Smooth muscle cell (in vitro differentiated cells): ENCODE measurements at regions not wholly inside any gene's neighbourhood (a gene's known extent, or its start where the extent isn't known, plus 50 kb on each side); places are given as distances from the start of the nearest gene placed in this dataset.

Experiments
- DNase-seq: peaks from one replicate; lab custom pipeline; 2025; ENCODE audit not compliant: unreplicated experiment; lab: John Stamatoyannopoulos, UW
- H2AFZ ChIP-seq: fragments of 200-600 bp; sonication (generic); 2 replicates; pipeline ENCODE4 v1.6.0; 2016; ENCODE audit warnings: antibody characterized with exemption, low read depth, mild to moderate bottlenecking
- H3F3A ChIP-seq: fragments of 200-600 bp; sonication (generic); 2 replicates; pipeline ENCODE4 v1.6.0; 2017; ENCODE audit warnings: antibody characterized with exemption, low read depth
- H3K27ac ChIP-seq: fragments of 200-600 bp; sonication (generic); 2 replicates; pipeline ENCODE4 v1.5.1; 2016; ENCODE audit warnings: low read depth, mild to moderate bottlenecking
- H3K27me3 ChIP-seq: fragments of 200-600 bp; sonication (generic); 2 replicates; pipeline ENCODE4 v1.6.1; 2016; ENCODE audit warnings: low read depth, mild to moderate bottlenecking
- H3K36me3 ChIP-seq: fragments of 200-600 bp; sonication (generic); 2 replicates; pipeline ENCODE4 v1.5.1; 2016; ENCODE audit warnings: low read depth
- H3K4me1 ChIP-seq: fragments of 200-600 bp; sonication (generic); 2 replicates; pipeline ENCODE4 v1.5.1; 2016; ENCODE audit warnings: low read depth
- H3K4me2 ChIP-seq: fragments of 200-600 bp; sonication (generic); 2 replicates; pipeline ENCODE4 v1.6.0; 2016; ENCODE audit warnings: mild to moderate bottlenecking
- H3K4me3 ChIP-seq: fragments of 200-600 bp; sonication (generic); 2 replicates; pipeline ENCODE4 v1.5.1; 2016; ENCODE audit warnings: mild to moderate bottlenecking
- H3K79me2 ChIP-seq: fragments of 200-600 bp; sonication (generic); 2 replicates; pipeline ENCODE4 v1.6.0; 2016; ENCODE audit warnings: low read depth, mild to moderate bottlenecking
- H3K9ac ChIP-seq: fragments of 200-600 bp; sonication (generic); 2 replicates; pipeline ENCODE4 v1.6.0; 2016; ENCODE audit warnings: low read depth
- H3K9me3 ChIP-seq: fragments of 200-600 bp; sonication (generic); replicated peaks from 2 replicates; pipeline ENCODE4 v1.5.1; 2016; ENCODE audit warnings: low read depth
- H4K20me1 ChIP-seq: fragments of 200-600 bp; sonication (generic); 2 replicates; pipeline ENCODE4 v1.6.0; 2016; ENCODE audit warnings: low read depth
- WGBS: methylation state at CpG from one replicate; pipeline ENCODE4 v1.1.7; 2016; ENCODE audit warnings: low lambda C conversion rate; 5-methylcytosine and 5-hydroxymethylcytosine counted together
- TF ChIP-seq, protein P1 (sequence below): fragments of 200-600 bp; sonication (generic); IDR thresholded peaks from 2 replicates; pipeline ENCODE4 v1.5.1; 2017; ENCODE audit warnings: borderline replicate concordance, mild to moderate bottlenecking, antibody characterized with exemption; ENCODE audit not compliant: insufficient read depth, poor library complexity, severe bottlenecking

DNA sequence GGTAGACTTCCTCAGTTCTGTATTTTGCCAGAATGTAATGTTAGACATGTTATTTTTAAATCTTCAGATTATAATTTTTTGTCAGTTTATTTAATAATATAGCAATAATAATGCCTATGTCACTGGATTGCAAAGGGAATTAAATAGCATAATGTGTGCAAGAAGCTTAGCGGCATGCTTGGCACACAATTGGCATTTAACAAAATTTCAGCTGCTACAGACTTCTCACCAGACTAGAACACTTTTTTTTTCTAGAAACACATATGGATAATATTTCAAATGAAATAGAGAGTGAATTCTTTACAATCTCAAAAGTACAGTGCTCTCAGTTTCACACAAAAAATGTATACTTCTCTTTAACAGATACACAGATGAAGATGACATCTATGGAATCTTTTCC, 757.4 kb downstream of the CDH11 start:
- H3F3A ChIP-seq: no peaks in the 10 kb centered on the region
- no peak for DNase-seq
- no peak overlapping the region for H3K4me3 ChIP-seq
- H3K9me3 ChIP-seq: no peaks in the 10 kb centered on the region
- WGBS: 100% methylated on average over 1 of the region's 1 CpG
- H3K36me3 ChIP-seq: no peaks in the 10 kb centered on the region
- TF ChIP-seq, protein P1, sequence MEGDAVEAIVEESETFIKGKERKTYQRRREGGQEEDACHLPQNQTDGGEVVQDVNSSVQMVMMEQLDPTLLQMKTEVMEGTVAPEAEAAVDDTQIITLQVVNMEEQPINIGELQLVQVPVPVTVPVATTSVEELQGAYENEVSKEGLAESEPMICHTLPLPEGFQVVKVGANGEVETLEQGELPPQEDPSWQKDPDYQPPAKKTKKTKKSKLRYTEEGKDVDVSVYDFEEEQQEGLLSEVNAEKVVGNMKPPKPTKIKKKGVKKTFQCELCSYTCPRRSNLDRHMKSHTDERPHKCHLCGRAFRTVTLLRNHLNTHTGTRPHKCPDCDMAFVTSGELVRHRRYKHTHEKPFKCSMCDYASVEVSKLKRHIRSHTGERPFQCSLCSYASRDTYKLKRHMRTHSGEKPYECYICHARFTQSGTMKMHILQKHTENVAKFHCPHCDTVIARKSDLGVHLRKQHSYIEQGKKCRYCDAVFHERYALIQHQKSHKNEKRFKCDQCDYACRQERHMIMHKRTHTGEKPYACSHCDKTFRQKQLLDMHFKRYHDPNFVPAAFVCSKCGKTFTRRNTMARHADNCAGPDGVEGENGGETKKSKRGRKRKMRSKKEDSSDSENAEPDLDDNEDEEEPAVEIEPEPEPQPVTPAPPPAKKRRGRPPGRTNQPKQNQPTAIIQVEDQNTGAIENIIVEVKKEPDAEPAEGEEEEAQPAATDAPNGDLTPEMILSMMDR: no peak
- H3K79me2 ChIP-seq: no peaks in the 10 kb centered on the region
- no peak overlapping the region for H3K9ac ChIP-seq
- H4K20me1 ChIP-seq: no peaks in the 10 kb centered on the region
- H2AFZ ChIP-seq: no peak overlapping the region
- no peak overlapping the region for H3K4me2 ChIP-seq
- H3K27me3 ChIP-seq: no peaks in the 10 kb centered on the region
- no peaks in the 10 kb centered on the region for H3K4me1 ChIP-seq
- H3K27ac ChIP-seq: no peak overlapping the region

DNA sequence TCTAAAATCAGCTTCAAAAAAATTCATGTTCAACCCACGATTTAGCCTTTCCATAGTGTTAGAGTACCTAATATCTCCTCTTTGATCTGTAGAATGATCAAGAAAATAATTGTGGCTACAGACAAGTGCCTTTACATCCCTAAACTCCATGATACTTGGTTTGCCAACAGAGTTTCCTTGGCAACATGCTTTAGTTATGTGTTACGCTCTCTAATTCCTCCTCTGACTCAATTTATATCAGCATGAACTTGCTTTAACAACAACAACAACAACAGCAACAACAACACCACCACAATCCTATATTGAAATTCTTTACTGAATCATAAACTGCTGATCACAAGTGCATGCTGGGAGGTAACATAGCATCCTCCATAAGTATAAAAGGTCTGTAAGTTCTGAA, 757.8 kb downstream of the CDH11 start:
- Histone ChIP-seq H2AFZ (no peak overlapping the region), H3K4me3 (no peak overlapping the region), H3K4me2 (no peak overlapping the region), H4K20me1 (no peaks in the 10 kb centered on the region), H3K9ac (no peak overlapping the region), H3K36me3 (no peaks in the 10 kb centered on the region), H3K79me2 (no peaks in the 10 kb centered on the region), H3K9me3 (no peaks in the 10 kb centered on the region), H3K4me1 (no peaks in the 10 kb centered on the region), H3K27ac (no peak overlapping the region), H3F3A (no peaks in the 10 kb centered on the region), H3K27me3 (no peaks in the 10 kb centered on the region)
- 91% methylated on average over 2 of the region's 2 CpGs for WGBS
- DNase-seq: no peak
- TF ChIP-seq, protein P1: no peak

DNA sequence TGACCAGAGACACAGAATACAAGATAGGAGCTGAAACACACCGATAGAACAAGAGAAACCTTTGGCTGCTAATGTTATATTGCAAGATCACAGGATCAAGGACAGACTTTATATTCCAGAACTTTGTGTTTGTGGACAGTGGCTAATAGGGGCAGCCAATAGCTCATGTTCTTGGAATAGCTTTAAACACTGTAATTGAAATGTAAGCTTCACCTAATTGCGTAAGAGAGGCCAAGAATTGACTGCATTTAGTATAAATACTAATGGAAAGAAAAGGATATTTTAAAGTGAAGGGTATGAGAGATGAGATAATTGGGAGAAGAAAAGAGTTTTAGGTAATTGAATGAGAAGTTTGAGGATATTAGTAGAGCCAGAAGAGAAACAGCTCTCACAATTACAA, 758.8 kb downstream of the CDH11 start:
- 72% methylated on average over 2 of the region's 2 CpGs for WGBS
- no peaks in the 10 kb centered on the region for H3K4me1 ChIP-seq
- no peak for DNase-seq

GRCh38 chr16:64362193-64362592, 759.7 kb downstream of the CDH11 start:
- H3F3A ChIP-seq: no peaks in the 10 kb centered on the region
- H3K27me3 ChIP-seq: no peaks in the 10 kb centered on the region
- no peak overlapping the region for H3K4me3 ChIP-seq
- H3K9me3 ChIP-seq: no peaks in the 10 kb centered on the region
- TF ChIP-seq, protein P1: no peak
- no peaks in the 10 kb centered on the region for H3K79me2 ChIP-seq
- no peak overlapping the region for H3K9ac ChIP-seq
- DNase-seq: no peak
- WGBS: 5% methylated on average over 2 of the region's 2 CpGs
- H3K36me3 ChIP-seq: no peaks in the 10 kb centered on the region
- no peaks in the 10 kb centered on the region for H3K4me1 ChIP-seq
- H3K27ac ChIP-seq: peak overlapping the region; percentile 1
- H3K4me2 ChIP-seq: no peak overlapping the region
- no peak overlapping the region for H2AFZ ChIP-seq
- no peaks in the 10 kb centered on the region for H4K20me1 ChIP-seq

More for the DNA sequence above, 758.8 kb downstream of the CDH11 start:
- no peak overlapping the region for H3K4me2 ChIP-seq
- H4K20me1 ChIP-seq: no peaks in the 10 kb centered on the region
- H3K27ac ChIP-seq: peak overlapping the region; percentile 1
- no peaks in the 10 kb centered on the region for H3K27me3 ChIP-seq
- no peaks in the 10 kb centered on the region for H3K79me2 ChIP-seq
- TF ChIP-seq, protein P1: no peak
- H3K36me3 ChIP-seq: no peaks in the 10 kb centered on the region
- H3F3A ChIP-seq: no peaks in the 10 kb centered on the region
- H3K9ac ChIP-seq: no peak overlapping the region
- no peaks in the 10 kb centered on the region for H3K9me3 ChIP-seq
- no peak overlapping the region for H2AFZ ChIP-seq
- H3K4me3 ChIP-seq: no peak overlapping the region
